ENCODE measurements at regions not wholly inside any gene's neighbourhood (a gene's known extent, or its start where the extent isn't known, plus 50 kb on each side); places are given as distances from the start of the nearest gene placed in this dataset.

- WGBS, 2 experiments (ENCODE audit: extremely low coverage in 2 of 2, insufficient read length in 1 of 2) = no CpG with 5 or more reads among the region's 4 CpGs
- DNase-seq = no peak
These were observed 53.4 kb upstream of the KLF7 start for GRCh38 chr2:207219081-207219630.

More at GRCh38 chr2:207219081-207219630, 53.4 kb upstream of the KLF7 start:
- Histone ChIP-seq H2BK15ac (ENCODE audit: low read depth, low read length) (no peak overlapping the region), H3K23ac (ENCODE audit: low read depth, low read length) (no peak overlapping the region), H3K9ac (ENCODE audit: low read depth, low read length) (no peak overlapping the region), H2AK5ac (ENCODE audit: low read depth, low read length) (no peak overlapping the region), H3K18ac (ENCODE audit: low read depth, low read length) (no peak overlapping the region), H2BK120ac (ENCODE audit: low read depth, low read length) (no peak overlapping the region), H4K8ac (ENCODE audit: low read depth in 2 of 2, low read length in 2 of 2) (no peak overlapping the region), H3K79me1 (ENCODE audit: low read depth in 1 of 2, low read length in 2 of 2) (no peaks in the 10 kb centered on the region), H3K9me1 (ENCODE audit: insufficient read depth, low read length) (peaks cover 3% of the 10 kb centered on the region; the same call in 1 of the 2 replicates), H4K5ac (ENCODE audit: low read depth, low read length) (no peak overlapping the region), H3K9me3 (ENCODE audit: control insufficient read depth, insufficient read depth, low read length) (no peaks in the 10 kb centered on the region), H2AFZ (replicated peaks; ENCODE audit: low read length, poor library complexity) (no peak overlapping the region), H2BK5ac (ENCODE audit: low read depth, low read length, poor library complexity, severe bottlenecking) (no peak overlapping the region), H3K14ac (replicated peaks; ENCODE audit: low read depth, low read length) (no peak overlapping the region), H3K27me3 (ENCODE audit: control insufficient read depth, insufficient read depth, low read length) (no peaks in the 10 kb centered on the region), H2AK9ac (replicated peaks; ENCODE audit: low read depth, low read length, poor library complexity) (no peak overlapping the region), H4K91ac (ENCODE audit: insufficient read depth, low read depth, low read length) (no peak overlapping the region), H3K4ac (ENCODE audit: low read depth, low read length) (no peak overlapping the region), H3K56ac (ENCODE audit: extremely low read depth, insufficient read depth, low read length) (no peak overlapping the region), H3K4me2 (ENCODE audit: low read depth, low read length) (no peak overlapping the region), H3K36me3 (ENCODE audit: control insufficient read depth, insufficient read depth, low read length) (no peaks in the 10 kb centered on the region), H3K27ac (ENCODE audit: insufficient read depth, low read length) (no peak overlapping the region), H4K20me1 (ENCODE audit: insufficient read depth, low read length) (no peaks in the 10 kb centered on the region), H3K4me3 (ENCODE audit: insufficient read depth, low read depth, low read length) (no peak overlapping the region), H3K4me1 (ENCODE audit: control insufficient read depth, insufficient read depth, low read length) (peaks cover 7% of the 10 kb centered on the region), H2BK20ac (ENCODE audit: low read depth, low read length) (no peak overlapping the region)
- in situ Hi-C loops (cut with MboI; ENCODE audit: low sequenced_read_pairs) = no loop called here
- CTCF ChIA-PET = interaction anchor here (0.6 to 0.7 kb wide), 3 partner anchors 16 to 461 kb away, joined by 3 to 5 read pairs (median 3); no protein-coding TSS in a partner anchor
- no TSS peak for BruUV-seq (replicated peaks)
- POLR2A ChIA-PET (ENCODE audit: unreplicated experiment) = interaction anchor here (1.1 kb wide), 1 partner anchor 53 kb away, joined by 4 read pairs; the partner anchor contains the start of gene KLF7
- intact Hi-C loops (cut with micrococcal nuclease) = no loop called here
- ATAC-seq (ENCODE audit: low read depth) = no peak
- TF ChIP-seq BHLHE40 (IDR thresholded peaks at IDR 0.05; ENCODE audit: low read depth, low read length) (no peak), CEBPB (IDR thresholded peaks at IDR 0.05; ENCODE audit: low read depth, low read length) (no peak), RAD21 (IDR thresholded peaks at IDR 0.05; ENCODE audit: low read length) (no peak), USF2 (IDR thresholded peaks at IDR 0.05; ENCODE audit: low read depth, low read length) (no peak), MAFK (IDR thresholded peaks at IDR 0.05; ENCODE audit: low read depth, low read length) (no peak), POLR2A (IDR thresholded peaks at IDR 0.05; ENCODE audit: low read depth, low read length) (no peak), RFX5 (IDR thresholded peaks at IDR 0.05; ENCODE audit: low read depth, low read length) (no peak), MXI1 (IDR thresholded peaks at IDR 0.05; ENCODE audit: borderline replicate concordance, low read depth, low read length) (no peak), ELK1 (IDR thresholded peaks at IDR 0.05; ENCODE audit: borderline replicate concordance, low read depth, low read length) (no peak), FOS (IDR thresholded peaks at IDR 0.05; ENCODE audit: low read depth, low read length) (no peak), MAZ (IDR thresholded peaks at IDR 0.05; ENCODE audit: borderline replicate concordance, low read depth, low read length) (no peak), CTCF (conservative IDR thresholded peaks at IDR 0.05; ENCODE audit: low read depth, low read length) (no peak), NFE2L2 (IDR thresholded peaks at IDR 0.05; ENCODE audit: low read depth, low read length) (no peak), CHD1 (IDR thresholded peaks at IDR 0.05; ENCODE audit: low read depth, low read length) (no peak), RCOR1 (IDR thresholded peaks at IDR 0.05; ENCODE audit: insufficient replicate concordance, low read length) (no peak), SMC3 (IDR thresholded peaks at IDR 0.05; ENCODE audit: low read depth, low read length) (no peak)
- dilution Hi-C loops (cut with HindIII; ENCODE audit: low sequenced_read_pairs, unreplicated experiment) = no loop called here

All from IMR-90 (cell line).